ENCODE measurements at regions not wholly inside any gene's neighbourhood (a gene's known extent, or its start where the extent isn't known, plus 50 kb on each side); places are given as distances from the start of the nearest gene placed in this dataset.
"Not testable (repeated sequence)": the region's sequence is repeated elsewhere in the genome, so short reads cannot be mapped to it uniquely, and the experiment has no call there.

GRCh38 chr7:93720106-93720505, 145.6 kb upstream of the CALCR start:
- Histone ChIP-seq H3K36me3 (no peaks in the 10 kb centered on the region), H3K27me3 (peaks cover 0 to 4% (median 2%) of the 10 kb centered on the region in 4 donors), H3K27ac (no peak overlapping the region), H3K9me3 (no peaks in the 10 kb centered on the region), H3K4me3 (no peak overlapping the region), H3K4me1 (no peaks in the 10 kb centered on the region)
- DNase-seq: no peak
- no peak for TF ChIP-seq CTCF (IDR thresholded peaks at IDR 0.05)
- ATAC-seq: no peak
- FAIRE-seq: no peak
- intact Hi-C loops (cut with DNase I): no loop called here

- intact Hi-C loops (cut with DNase I): no loop called here
- H3K4me3 ChIP-seq: no peak overlapping the region
- ATAC-seq: no peak
- H3K36me3 ChIP-seq: no peaks in the 10 kb centered on the region
- TF ChIP-seq CTCF (IDR thresholded peaks at IDR 0.05): no peak
- no peaks in the 10 kb centered on the region for H3K9me3 ChIP-seq
- DNase-seq: no peak
- FAIRE-seq: no peak
- H3K27me3 ChIP-seq: peaks cover 0 to 4% (median 2%) of the 10 kb centered on the region in 4 donors
- no peaks in the 10 kb centered on the region for H3K4me1 ChIP-seq
- 52 to 66% methylated on average over 1 of the region's 1 CpG for WGBS, 2 donors
- H3K27ac ChIP-seq: no peak overlapping the region
Observed at GRCh38 chr7:93719546-93719945, 145.0 kb upstream of the CALCR start.

- intact Hi-C loops (cut with DNase I): no loop called here
- FAIRE-seq: no peak
- 78 to 88% methylated on average over 1 of the region's 1 CpG for WGBS, 2 donors
- no peak for DNase-seq
- ATAC-seq: no peak
- H3K4me3 ChIP-seq: no peak overlapping the region
- H3K9me3 ChIP-seq: no peaks in the 10 kb centered on the region
- TF ChIP-seq CTCF (IDR thresholded peaks at IDR 0.05): no peak
- H3K27me3 ChIP-seq: peaks cover 0 to 4% (median 2%) of the 10 kb centered on the region in 4 donors
- no peaks in the 10 kb centered on the region for H3K4me1 ChIP-seq
- no peaks in the 10 kb centered on the region for H3K36me3 ChIP-seq
- H3K27ac ChIP-seq: no peak overlapping the region
Observed at GRCh38 chr7:93717217-93717900, 142.8 kb upstream of the CALCR start.

- intact Hi-C loops (cut with DNase I): no loop called here
- Histone ChIP-seq H3K4me3 (no peak overlapping the region), H3K27ac (no peak overlapping the region), H3K27me3 (peaks cover 0 to 4% (median 0%) of the 10 kb centered on the region in 4 donors), H3K4me1 (no peaks in the 10 kb centered on the region), H3K36me3 (no peaks in the 10 kb centered on the region), H3K9me3 (no peaks in the 10 kb centered on the region)
- peak in 3 of 4 donors; percentile 25 to 40 (median 36) for TF ChIP-seq CTCF (IDR thresholded peaks at IDR 0.05)
- WGBS, 2 donors: 26 to 27% methylated on average over 6 of the region's 6 CpGs
- FAIRE-seq (no peak), DNase-seq (peak; percentile 18 to 66 (median 44)), ATAC-seq (peak in 3 of 4 donors; percentile 61 to 84 (median 80))
Observed at GRCh38 chr7:93715234-93715633, 140.7 kb upstream of the CALCR start.

GRCh38 chr7:93711926-93712325, 137.4 kb upstream of the CALCR start:
- DNase-seq (no peak), FAIRE-seq (no peak), ATAC-seq (no peak)
- peaks cover 0 to 4% (median 0%) of the 10 kb centered on the region in 4 donors for H3K27me3 ChIP-seq
- H3K36me3 ChIP-seq: no peaks in the 10 kb centered on the region
- TF ChIP-seq CTCF (IDR thresholded peaks at IDR 0.05): no peak
- no peaks in the 10 kb centered on the region for H3K4me1 ChIP-seq
- H3K9me3 ChIP-seq: no peaks in the 10 kb centered on the region
- WGBS, 2 donors: 63 to 72% methylated on average over 5 of the region's 5 CpGs
- H3K4me3 ChIP-seq: no peak overlapping the region
- intact Hi-C loops (cut with DNase I): no loop called here
- no peak overlapping the region for H3K27ac ChIP-seq

- H3K4me1 ChIP-seq; H3K9me3 ChIP-seq; DNase-seq; ATAC-seq; H3K4me3 ChIP-seq; H3K36me3 ChIP-seq; H3K27me3 ChIP-seq; intact Hi-C loops (cut with DNase I); H3K27ac ChIP-seq; FAIRE-seq: not testable (repeated sequence)
- WGBS, 2 donors: 71 to 74% methylated on average over 5 of the region's 5 CpGs
Observed at GRCh38 chr7:93708255-93708654, 133.7 kb upstream of the CALCR start.
